HG03439 (cell line): ENCODE measurements at regions not wholly inside any gene's neighbourhood (a gene's known extent, or its start where the extent isn't known, plus 50 kb on each side); places are given as distances from the start of the nearest gene placed in this dataset.
A peak's percentile ranks its signal among the peaks of the same experiment; 100 is the strongest.

Experiments used
- ATAC-seq: cut with Tn5 transposase; IDR thresholded peaks from one replicate; pipeline ENCODE4 v1.9.1; 2021; ENCODE audit warnings: mild to moderate bottlenecking, moderate library complexity; ENCODE audit not compliant: unreplicated experiment

GRCh38 chr6:45830441-45831139 is 185.1 kb downstream of the CLIC5 start:
- ATAC-seq, result peak; percentile 92

- ATAC-seq, result no peak
These were observed 185.8 kb downstream of the CLIC5 start for GRCh38 chr6:45829873-45830272.

GRCh38 chr6:45827952-45828530 is 187.6 kb downstream of the CLIC5 start:
- no peak for ATAC-seq

DNA sequence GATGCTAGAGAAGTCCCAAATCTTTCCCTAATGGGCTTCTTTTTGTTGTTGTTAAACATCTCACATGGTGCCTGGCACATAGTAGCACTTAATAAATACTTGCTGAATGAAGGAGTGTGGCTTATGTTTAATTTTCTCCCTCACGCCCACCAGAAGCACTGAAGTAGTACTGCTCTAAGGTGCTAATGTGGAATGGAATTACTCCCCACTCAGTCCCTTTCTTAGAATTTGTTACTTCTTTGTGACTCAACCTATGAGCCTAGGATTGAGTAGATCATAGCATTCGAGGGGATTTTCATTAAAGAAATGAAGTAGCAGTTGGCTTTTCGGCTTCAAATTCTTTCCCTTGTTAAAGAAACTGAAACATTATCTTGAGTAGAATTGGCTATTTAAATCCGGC is 192.8 kb downstream of the CLIC5 start:
- ATAC-seq, result no peak

DNA sequence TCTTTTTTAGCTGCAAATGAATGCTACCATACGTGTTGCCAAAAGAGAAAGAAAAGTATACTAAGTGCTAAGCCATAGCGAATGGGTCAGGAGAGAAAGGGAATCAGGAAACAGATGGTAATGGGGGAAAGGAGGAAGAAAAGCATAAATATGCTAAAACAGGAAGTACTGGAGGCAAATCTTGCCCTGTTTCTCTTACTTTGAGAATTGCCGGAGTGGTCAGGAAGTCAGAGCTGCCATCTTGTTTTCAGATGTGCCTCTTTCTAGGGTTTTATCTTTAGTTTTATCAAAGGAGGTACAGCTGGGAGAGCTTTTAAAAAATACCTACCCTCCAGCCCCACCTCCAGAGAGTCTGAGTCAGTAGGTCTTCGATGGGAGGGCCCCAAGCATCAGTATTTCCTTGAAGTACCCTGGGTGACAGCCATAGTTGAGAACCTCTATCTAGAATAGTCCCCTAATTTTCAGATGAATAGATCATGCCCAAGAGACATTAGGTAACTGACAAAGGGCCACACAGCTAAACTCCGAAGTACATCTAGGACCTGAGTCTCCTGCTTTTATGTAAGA is 193.3 kb downstream of the CLIC5 start:
- no peak for ATAC-seq

DNA sequence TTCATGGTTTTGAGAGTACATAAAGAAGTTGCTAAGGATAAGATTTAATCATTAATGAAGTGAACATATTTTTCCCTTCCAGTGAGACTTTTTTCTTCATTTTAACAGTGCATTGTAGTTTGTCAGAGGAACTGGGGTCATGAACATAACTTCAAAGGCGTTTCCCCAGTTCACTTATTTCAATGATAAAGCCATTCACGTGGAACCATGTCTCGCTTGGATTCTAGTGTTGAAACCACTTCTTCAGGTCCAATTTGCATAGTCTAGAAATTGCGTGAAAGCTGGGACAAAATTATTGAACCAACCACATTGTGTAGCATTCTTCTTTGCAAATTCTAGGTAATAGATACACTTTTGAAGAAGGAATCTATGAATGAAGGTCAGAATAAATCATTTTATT is 197.0 kb downstream of the CLIC5 start:
- ATAC-seq, result no peak

DNA sequence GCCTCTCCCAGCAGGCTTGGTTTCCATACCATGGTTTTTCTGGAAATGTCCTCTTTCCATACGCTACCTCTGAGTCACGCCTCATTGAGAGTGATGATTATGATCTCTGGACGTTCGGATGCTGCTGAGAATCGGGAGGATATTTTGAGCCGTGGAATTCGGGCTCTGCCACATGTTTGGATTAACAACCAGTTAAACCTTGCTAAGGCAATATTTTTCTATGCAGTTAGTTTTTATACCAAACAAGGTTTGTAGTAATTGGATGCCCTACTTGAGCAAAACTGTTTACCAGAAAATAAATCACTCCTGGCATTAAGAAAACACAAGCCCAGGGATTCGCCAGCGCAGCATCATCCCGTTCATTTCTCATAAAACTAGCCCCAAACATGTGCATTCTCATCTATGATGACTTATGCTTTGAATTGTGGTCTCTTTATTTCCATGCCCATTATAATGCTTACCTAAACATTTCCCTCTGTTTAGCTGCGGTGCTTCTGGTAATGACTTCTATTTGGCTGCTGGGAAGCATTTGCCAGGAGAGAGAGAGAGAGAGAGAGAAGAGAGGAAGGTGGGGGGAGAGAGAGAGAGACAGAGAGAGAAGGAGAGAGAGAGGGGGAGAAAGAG is 198.9 kb downstream of the CLIC5 start:
- no peak for ATAC-seq

GRCh38 chr6:45815466-45816125 is 200.1 kb downstream of the CLIC5 start:
- ATAC-seq, result no peak

- no peak for ATAC-seq
These were observed 200.9 kb downstream of the CLIC5 start for GRCh38 chr6:45814772-45815171.

- peak; percentile 91 for ATAC-seq
These were observed 201.7 kb downstream of the CLIC5 start for GRCh38 chr6:45813943-45814342.

DNA sequence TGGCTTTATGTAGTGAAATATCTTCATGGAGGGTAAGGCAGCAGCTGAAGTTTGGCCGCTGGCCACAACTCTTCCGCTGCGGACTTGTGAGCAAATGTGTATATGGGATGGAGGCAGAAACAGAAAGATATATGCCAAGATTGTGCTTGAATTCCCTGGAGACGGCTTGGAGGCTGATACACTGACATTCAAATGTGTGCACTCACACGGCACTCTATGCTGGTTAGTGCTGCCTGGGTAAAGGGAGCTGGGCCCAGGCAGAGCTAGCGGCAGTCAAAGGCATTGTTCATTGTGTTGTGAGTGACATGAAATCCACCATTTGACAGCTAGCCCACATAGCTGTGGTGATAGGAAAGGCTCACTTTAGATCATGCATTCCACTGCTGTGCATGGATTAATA is 202.7 kb downstream of the CLIC5 start:
- ATAC-seq, result no peak

DNA sequence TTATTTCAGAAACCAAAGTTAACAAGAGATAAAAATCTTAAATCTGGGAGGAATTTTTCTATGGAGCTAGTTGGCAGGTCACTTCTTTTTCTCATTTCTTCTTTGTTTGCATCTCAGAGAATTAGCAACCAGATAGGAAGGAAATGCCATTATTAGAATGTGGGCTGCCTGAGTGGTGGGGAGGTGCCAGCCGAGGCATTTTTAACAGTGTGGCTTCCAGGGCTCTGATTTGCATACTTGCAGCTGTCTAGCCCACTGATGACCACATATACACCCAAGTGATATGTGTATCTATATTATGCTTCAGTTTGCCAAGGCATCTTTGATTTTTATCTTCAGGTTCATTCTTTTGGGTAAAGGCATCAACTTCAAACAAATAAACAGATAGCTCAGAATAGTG is 206.7 kb downstream of the CLIC5 start:
- peak; percentile 65 for ATAC-seq

DNA sequence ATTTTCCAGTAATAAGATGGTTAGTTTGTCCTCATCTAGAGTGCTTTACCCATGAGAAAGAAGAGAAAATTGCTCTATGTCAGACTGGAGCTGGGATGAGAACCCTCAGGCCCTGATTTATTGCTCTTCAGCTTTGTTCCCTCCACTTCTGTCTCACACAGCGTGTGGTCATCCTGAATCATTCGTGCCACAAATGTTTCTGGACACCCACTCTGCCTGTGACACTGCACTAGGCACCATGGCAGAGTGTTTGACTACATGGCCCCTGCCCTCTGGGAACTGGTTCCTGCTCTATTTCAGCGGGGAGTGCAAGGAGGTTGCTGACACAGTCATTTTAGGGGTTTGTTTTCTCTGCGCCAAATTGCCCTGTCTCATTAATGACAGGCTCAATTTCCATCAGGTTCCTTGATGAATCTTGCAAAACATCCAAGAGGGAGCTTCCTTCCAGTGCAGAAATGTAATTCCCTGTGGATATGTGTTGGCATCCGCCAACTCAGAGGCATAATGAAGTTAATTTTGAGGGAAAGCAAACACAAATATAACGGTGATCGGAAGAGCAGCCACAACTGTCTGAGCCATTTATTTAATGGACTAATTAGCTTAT is 207.5 kb downstream of the CLIC5 start:
- no peak for ATAC-seq

DNA sequence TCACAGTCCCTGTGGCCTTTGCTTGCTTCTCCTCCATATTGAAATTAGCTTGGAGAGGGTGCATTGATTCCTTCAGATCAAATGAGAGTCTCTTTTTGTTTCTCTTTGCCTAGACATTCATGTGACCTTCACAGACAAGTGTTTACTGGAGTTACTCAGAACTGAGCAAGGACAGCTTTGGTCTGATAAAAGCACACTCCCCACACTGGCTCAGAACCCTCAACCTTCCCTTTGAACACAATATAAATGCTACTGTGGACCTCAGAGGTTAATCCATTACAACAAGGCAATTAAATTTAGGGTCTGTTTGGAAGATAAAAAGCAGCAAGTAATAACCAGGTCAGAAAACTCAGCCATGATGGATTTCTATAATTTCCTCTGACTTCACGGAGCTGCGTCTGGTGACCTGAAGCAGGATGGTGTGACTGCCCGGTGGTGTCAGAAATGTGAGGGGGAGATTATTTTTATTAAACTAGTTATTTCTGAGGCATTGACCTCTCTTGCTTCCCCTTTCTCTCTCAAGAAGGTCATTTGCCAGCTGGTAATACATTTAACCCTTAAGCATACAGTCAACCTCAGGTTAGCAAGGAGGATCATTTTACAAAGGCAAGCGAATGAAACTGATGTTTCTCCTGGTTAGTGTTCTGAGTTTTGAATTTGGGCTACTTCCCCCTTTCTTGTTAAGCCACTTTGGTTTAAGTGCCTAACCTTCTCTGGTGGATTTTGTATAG is 208.2 kb downstream of the CLIC5 start:
- no peak for ATAC-seq

DNA sequence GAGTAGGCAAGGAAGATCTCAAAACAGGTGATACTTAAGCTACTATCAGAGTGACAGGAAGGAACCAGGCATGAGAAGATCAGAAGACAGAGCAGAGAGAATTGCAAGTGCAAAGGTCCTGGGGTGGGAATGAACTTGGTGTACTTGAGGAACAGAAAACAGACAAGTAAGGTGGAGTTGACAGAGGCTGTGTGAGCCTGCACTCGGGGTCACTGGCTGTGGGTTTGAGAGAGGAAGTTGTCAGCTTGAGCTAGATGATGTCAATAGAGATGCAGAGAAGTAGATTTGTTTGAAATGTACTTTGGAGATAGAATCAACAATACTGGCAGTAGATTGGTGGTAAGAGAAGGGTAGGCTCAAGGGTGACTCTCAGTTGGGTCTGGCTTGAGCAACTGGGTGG is 209.5 kb downstream of the CLIC5 start:
- ATAC-seq, result no peak

DNA sequence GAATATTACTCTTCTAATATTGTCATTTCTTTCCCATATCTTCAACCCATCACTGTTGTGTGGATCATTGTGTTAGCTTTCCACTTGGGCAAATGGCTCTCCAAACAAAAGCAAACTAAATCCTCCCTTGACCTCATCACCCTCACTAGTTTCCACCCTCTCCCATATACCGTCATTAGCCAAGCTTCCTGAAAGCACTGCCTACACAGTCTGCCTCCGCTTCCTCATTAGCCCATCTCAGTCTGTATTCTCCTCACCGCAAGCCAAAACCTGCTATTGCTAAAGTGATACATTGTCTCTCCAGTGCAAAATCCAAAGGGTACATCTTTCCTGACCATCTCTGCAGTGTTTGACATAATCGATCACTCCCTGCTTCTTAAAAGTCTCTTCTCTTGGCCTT is 212.6 kb downstream of the CLIC5 start:
- no peak for ATAC-seq

GRCh38 chr6:45801471-45802289 is 214.0 kb downstream of the CLIC5 start:
- no peak for ATAC-seq

- no peak for ATAC-seq
These were observed 214.7 kb downstream of the CLIC5 start for GRCh38 chr6:45800911-45801310.

DNA sequence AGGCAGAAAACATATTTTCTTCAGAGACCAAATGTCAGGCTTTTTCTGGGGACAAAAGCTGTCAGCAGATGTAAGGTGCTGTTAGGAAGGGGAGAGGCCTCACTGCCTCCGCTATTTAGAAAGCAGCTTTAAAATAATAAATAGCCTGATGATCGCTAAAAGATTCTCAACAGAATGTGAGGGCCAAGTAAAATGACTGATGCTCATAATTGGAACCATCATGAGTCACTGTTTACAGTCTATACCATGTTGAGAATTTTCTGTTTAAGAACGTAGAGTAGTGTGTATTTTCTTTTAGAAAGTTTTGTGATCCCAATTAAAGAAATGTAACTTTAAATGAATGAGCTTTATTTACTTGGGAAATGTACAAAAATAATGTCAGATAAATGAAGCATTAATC is 220.0 kb downstream of the CLIC5 start:
- no peak for ATAC-seq

DNA sequence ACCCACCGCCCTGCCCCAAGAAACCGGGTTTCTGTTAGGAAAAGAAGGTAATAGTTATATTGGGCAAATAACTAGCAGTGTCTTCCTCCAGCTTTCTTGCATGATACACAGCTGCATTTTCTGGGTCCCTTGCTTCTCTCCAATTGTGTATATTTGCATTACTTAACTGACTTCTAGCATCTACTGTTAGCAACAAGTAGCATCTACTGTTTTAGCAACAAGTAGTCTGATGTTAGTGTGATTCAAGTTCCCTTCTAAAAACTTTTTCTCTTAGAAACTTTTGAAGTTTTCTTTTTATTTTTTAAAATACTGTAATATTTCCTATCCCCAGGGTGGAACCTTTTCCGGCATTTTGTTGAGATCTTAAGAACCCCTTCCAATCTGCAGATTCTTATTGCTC is 221.2 kb downstream of the CLIC5 start:
- no peak for ATAC-seq
